ENCODE measurements at regions not wholly inside any gene's neighbourhood (a gene's known extent, or its start where the extent isn't known, plus 50 kb on each side); places are given as distances from the start of the nearest gene placed in this dataset.
A peak's percentile ranks its signal among the peaks of the same experiment; 100 is the strongest.

GRCh38 chr1:30310966-30311742, 412.2 kb downstream of the MATN1 start:
- DNase-seq = peak; percentile 8

- DNase-seq = peak; percentile 10
Measured at GRCh38 chr1:30307182-30307581, 416.2 kb downstream of the MATN1 start.

GRCh38 chr1:30305519-30305918, 417.9 kb downstream of the MATN1 start:
- peak; percentile 23 for DNase-seq

GRCh38 chr1:30305061-30305460, 418.3 kb downstream of the MATN1 start:
- DNase-seq = peak; percentile 17

GRCh38 chr1:30304080-30304479, 419.3 kb downstream of the MATN1 start:
- DNase-seq = no peak

GRCh38 chr1:30303387-30303786, 420.0 kb downstream of the MATN1 start:
- peak; percentile 13 for DNase-seq

GRCh38 chr1:30302858-30303257, 420.5 kb downstream of the MATN1 start:
- peak; percentile 4 for DNase-seq

- DNase-seq = peak; percentile 4
Measured at GRCh38 chr1:30300669-30301068, 422.7 kb downstream of the MATN1 start.

- DNase-seq = no peak
Measured at GRCh38 chr1:30299393-30299792, 424.0 kb downstream of the MATN1 start.

GRCh38 chr1:30295674-30296073, 427.7 kb downstream of the MATN1 start:
- DNase-seq = peak; percentile 13

GRCh38 chr1:30295266-30295665, 428.1 kb downstream of the MATN1 start:
- DNase-seq = no peak

- peak; percentile 8 for DNase-seq
Measured at GRCh38 chr1:30294508-30294907, 428.9 kb downstream of the MATN1 start.

GRCh38 chr1:30292451-30292850, 430.9 kb downstream of the MATN1 start:
- no peak for DNase-seq

- no peak for DNase-seq
Measured at GRCh38 chr1:30291526-30291925, 431.9 kb downstream of the MATN1 start.

- no peak for DNase-seq
Measured at GRCh38 chr1:30290581-30290980, 432.8 kb downstream of the MATN1 start.

- DNase-seq = peak; percentile 15
Measured at GRCh38 chr1:30287976-30288375, 435.4 kb downstream of the MATN1 start.

GRCh38 chr1:30286988-30287839, 436.2 kb downstream of the MATN1 start:
- peak; percentile 35 for DNase-seq

GRCh38 chr1:30286241-30286987, 437.0 kb downstream of the MATN1 start:
- DNase-seq = peak; percentile 45

GRCh38 chr1:30285501-30285932, 437.9 kb downstream of the MATN1 start:
- DNase-seq = peak; percentile 8

GRCh38 chr1:30284728-30285475, 438.5 kb downstream of the MATN1 start:
- DNase-seq = peak; percentile 18

GRCh38 chr1:30284226-30284625, 439.2 kb downstream of the MATN1 start:
- DNase-seq = peak; percentile 15

- peak; percentile 22 for DNase-seq
Measured at GRCh38 chr1:30283199-30283962, 440.0 kb downstream of the MATN1 start.

Measured in activated CD8-positive, alpha-beta memory T cell treated with anti-CD3 and anti-CD28 coated beads, Interleukin-2, amount 50 U/mL, for 48 hours (primary cell).